GM18861 (cell line): ENCODE measurements at regions not wholly inside any gene's neighbourhood (a gene's known extent, or its start where the extent isn't known, plus 50 kb on each side); places are given as distances from the start of the nearest gene placed in this dataset.
"Not testable (repeated sequence)": the region's sequence is repeated elsewhere in the genome, so short reads cannot be mapped to it uniquely, and the experiment has no call there.

ENCODE experiments used
- ATAC-seq: cut with Tn5 transposase; IDR thresholded peaks from one replicate; pipeline ENCODE4 v1.9.1; 2021; ENCODE audit not compliant: unreplicated experiment

GRCh38 chr15:87727073-87727472, 529.5 kb downstream of the NTRK3 start:
- no peak for ATAC-seq

- no peak for ATAC-seq
These were observed 532.2 kb downstream of the NTRK3 start for GRCh38 chr15:87724330-87724729.

- ATAC-seq: no peak
These were observed 533.4 kb downstream of the NTRK3 start for GRCh38 chr15:87722941-87723691.

GRCh38 chr15:87720235-87720634, 536.3 kb downstream of the NTRK3 start:
- ATAC-seq: no peak

GRCh38 chr15:87716422-87716821, 540.1 kb downstream of the NTRK3 start:
- no peak for ATAC-seq

GRCh38 chr15:87715252-87715651, 541.3 kb downstream of the NTRK3 start:
- no peak for ATAC-seq

GRCh38 chr15:87713475-87713879, 543.1 kb downstream of the NTRK3 start:
- ATAC-seq: no peak

GRCh38 chr15:87712211-87712610, 544.3 kb downstream of the NTRK3 start:
- no peak for ATAC-seq

- no peak for ATAC-seq
These were observed 545.5 kb downstream of the NTRK3 start for GRCh38 chr15:87711026-87711425.

- no peak for ATAC-seq
These were observed 546.1 kb downstream of the NTRK3 start for GRCh38 chr15:87710406-87710805.

- no peak for ATAC-seq
These were observed 548.9 kb downstream of the NTRK3 start for GRCh38 chr15:87707566-87708130.

GRCh38 chr15:87707071-87707470, 549.5 kb downstream of the NTRK3 start:
- ATAC-seq: no peak

GRCh38 chr15:87706001-87706400, 550.5 kb downstream of the NTRK3 start:
- no peak for ATAC-seq

GRCh38 chr15:87704276-87704675, 552.3 kb downstream of the NTRK3 start:
- ATAC-seq: no peak

- ATAC-seq: no peak
These were observed 553.0 kb downstream of the NTRK3 start for GRCh38 chr15:87703327-87704111.

GRCh38 chr15:87702270-87702669, 554.3 kb downstream of the NTRK3 start:
- ATAC-seq: no peak

- ATAC-seq: not testable (repeated sequence)
These were observed 558.1 kb downstream of the NTRK3 start for GRCh38 chr15:87698467-87698866.

GRCh38 chr15:87689716-87690115, 566.8 kb downstream of the NTRK3 start:
- no peak for ATAC-seq

GRCh38 chr15:87687523-87687870, 569.0 kb downstream of the NTRK3 start:
- no peak for ATAC-seq

GRCh38 chr15:87686841-87687522, 569.6 kb downstream of the NTRK3 start:
- no peak for ATAC-seq

GRCh38 chr15:87686339-87686738, 570.2 kb downstream of the NTRK3 start:
- no peak for ATAC-seq

GRCh38 chr15:87682527-87682926, 574.0 kb downstream of the NTRK3 start:
- no peak for ATAC-seq
